AG09319 (cell line): ENCODE measurements at regions not wholly inside any gene's neighbourhood (a gene's known extent, or its start where the extent isn't known, plus 50 kb on each side); places are given as distances from the start of the nearest gene placed in this dataset.

Experiments used
- DNase-seq: peaks from one replicate; pipeline ENCODE4 v3.0.0-alpha.2; 2010; ENCODE audit warnings: low read depth; ENCODE audit errors: extremely low read depth
- CTCF ChIP-seq: IDR thresholded peaks from 2 replicates; pipeline ENCODE4 v1.5.1; 2011; ENCODE audit warnings: low read depth, mild to moderate bottlenecking, inconsistent platforms, low read length, moderate library complexity

- peak; percentile 47 for TF ChIP-seq CTCF
- peak; percentile 30 for DNase-seq
These were observed 51.0 kb downstream of the IARS1 start for GRCh38 chr9:92242260-92243136.

GRCh38 chr9:92236915-92237314 is 56.6 kb downstream of the IARS1 start:
- no peak for DNase-seq
- TF ChIP-seq CTCF: no peak

GRCh38 chr9:92236465-92236864 is 57.0 kb downstream of the IARS1 start:
- no peak for DNase-seq
- TF ChIP-seq CTCF: no peak

- DNase-seq: no peak
- no peak for TF ChIP-seq CTCF
These were observed 59.0 kb downstream of the IARS1 start for GRCh38 chr9:92234514-92234913.

GRCh38 chr9:92232190-92232589 is 61.3 kb downstream of the IARS1 start:
- no peak for DNase-seq
- TF ChIP-seq CTCF: no peak

- no peak for TF ChIP-seq CTCF
- DNase-seq: no peak
These were observed 64.9 kb downstream of the IARS1 start for GRCh38 chr9:92228628-92229027.

GRCh38 chr9:92224177-92224576 is 69.3 kb downstream of the IARS1 start:
- TF ChIP-seq CTCF: no peak
- DNase-seq: no peak
